GM10248 (cell line): ENCODE measurements at regions not wholly inside any gene's neighbourhood (a gene's known extent, or its start where the extent isn't known, plus 50 kb on each side); places are given as distances from the start of the nearest gene placed in this dataset.

ENCODE experiments used
- CTCF ChIA-PET: fragments of 300-600 bp; sonication (Branson Sonifier 250); formaldehyde crosslinking; extraction: SDS; loops from one replicate; lab custom pipeline; 2021; ENCODE audit warnings: antibody characterized with exemption; lab: Yijun Ruan, JAX
- POLR2A ChIA-PET: fragments of 350-650 bp; sonication (Branson Sonifier 250); formaldehyde crosslinking; extraction: SDS; loops from one replicate; lab custom pipeline; 2020; ENCODE audit warnings: antibody characterized with exemption; lab: Yijun Ruan, JAX
- DNase-seq: peaks from one replicate; pipeline ENCODE4 v3.0.0; 2012; ENCODE audit errors: extremely low spot score
- TF ChIP-seq, protein P1 (sequence below): IDR thresholded peaks from 2 replicates; pipeline ENCODE4 v1.5.1; 2012; ENCODE audit warnings: mild to moderate bottlenecking, low read depth; ENCODE audit errors: extremely low read depth, missing control alignments, control extremely low read depth

DNA sequence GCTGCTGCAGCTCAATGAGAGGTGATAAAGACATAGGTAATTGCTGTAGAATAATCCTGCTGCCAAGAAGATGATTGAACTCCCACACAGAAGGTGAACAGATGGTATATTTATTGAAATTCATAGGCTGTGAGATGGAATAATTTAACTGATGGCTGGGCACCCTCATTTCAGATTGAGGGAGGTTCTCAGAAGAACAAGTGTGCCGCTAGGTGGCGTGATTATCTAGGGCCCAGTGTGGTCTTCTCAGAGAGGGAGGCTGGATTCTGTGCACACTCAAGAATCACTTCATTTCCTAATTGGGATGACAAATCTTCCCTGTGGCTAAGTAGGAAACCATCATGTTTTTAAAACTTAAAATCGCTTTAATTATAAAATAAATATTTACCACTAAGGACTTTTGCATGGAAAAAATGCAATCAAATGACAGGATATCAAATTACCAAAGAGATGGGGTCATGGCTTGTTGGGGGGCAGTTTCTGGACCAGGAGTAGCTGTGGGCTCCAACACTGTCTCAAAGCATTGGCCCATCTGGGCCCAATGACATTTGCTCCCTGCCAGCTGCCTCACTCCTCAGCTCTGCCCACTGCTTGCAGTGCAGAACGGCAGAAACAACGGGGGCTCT lies 132.3 kb downstream of the SNAPC1 start:
- CTCF ChIA-PET, result interaction anchor here (0.6 to 4.0 kb wide), 23 partner anchors 8 to 231 kb away, joined by 3 to 78 read pairs (median 4); no protein-coding TSS in a partner anchor
- TF ChIP-seq, protein P1, sequence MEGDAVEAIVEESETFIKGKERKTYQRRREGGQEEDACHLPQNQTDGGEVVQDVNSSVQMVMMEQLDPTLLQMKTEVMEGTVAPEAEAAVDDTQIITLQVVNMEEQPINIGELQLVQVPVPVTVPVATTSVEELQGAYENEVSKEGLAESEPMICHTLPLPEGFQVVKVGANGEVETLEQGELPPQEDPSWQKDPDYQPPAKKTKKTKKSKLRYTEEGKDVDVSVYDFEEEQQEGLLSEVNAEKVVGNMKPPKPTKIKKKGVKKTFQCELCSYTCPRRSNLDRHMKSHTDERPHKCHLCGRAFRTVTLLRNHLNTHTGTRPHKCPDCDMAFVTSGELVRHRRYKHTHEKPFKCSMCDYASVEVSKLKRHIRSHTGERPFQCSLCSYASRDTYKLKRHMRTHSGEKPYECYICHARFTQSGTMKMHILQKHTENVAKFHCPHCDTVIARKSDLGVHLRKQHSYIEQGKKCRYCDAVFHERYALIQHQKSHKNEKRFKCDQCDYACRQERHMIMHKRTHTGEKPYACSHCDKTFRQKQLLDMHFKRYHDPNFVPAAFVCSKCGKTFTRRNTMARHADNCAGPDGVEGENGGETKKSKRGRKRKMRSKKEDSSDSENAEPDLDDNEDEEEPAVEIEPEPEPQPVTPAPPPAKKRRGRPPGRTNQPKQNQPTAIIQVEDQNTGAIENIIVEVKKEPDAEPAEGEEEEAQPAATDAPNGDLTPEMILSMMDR, result peak; percentile 79
- peak; percentile 66 for DNase-seq
- POLR2A ChIA-PET, result no interaction called here

DNA sequence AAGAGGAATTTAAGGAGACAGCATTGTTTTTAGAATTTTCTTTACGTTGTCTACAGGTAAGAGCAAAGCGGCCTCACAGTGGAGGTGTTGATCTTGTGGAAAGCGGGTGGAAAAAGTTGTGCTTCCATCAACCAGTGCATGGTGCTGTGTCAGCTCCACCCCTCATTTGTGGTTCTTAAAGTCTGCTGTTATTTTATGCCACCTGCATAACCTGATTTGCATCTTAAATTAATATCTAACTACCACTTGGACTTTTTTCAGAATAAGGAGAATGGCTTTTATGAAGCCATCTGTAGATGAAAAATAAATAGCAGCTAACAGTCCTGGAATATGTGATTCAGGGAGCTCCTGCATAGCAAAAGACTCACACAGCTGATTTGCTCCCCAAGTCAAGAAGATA lies 135.1 kb downstream of the SNAPC1 start:
- ChIA-PET POLR2A (no interaction called here), CTCF (interaction anchor here (1.0 to 1.7 kb wide), 3 partner anchors 10 to 231 kb away, joined by 4 to 11 read pairs (median 6); no protein-coding TSS in a partner anchor)
- TF ChIP-seq, protein P1, result no peak
- DNase-seq, result no peak

DNA sequence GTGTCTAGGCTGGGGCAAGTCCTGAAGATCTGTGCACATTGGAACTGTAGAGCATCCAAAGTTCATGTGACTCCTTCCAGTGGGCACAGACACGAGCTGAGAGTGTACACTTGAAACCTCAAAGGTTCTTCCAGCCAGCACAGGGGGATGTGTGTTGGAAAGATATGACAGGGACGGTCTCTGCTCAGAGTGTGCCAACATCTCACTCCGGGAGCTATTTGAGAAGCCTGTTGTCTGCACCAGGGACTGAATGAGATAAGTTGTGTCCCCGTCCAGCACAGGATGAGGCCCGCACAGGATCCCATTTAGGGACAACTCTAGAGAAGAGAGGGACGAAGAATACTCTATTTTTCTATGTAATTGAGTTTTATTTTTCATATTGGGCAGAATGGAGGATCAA lies 136.3 kb downstream of the SNAPC1 start:
- TF ChIP-seq, protein P1, result no peak
- CTCF ChIA-PET, result interaction anchor here (1.0 to 1.7 kb wide), 2 partner anchors 8 to 228 kb away, joined by 3 to 11 read pairs; no protein-coding TSS in a partner anchor

DNA sequence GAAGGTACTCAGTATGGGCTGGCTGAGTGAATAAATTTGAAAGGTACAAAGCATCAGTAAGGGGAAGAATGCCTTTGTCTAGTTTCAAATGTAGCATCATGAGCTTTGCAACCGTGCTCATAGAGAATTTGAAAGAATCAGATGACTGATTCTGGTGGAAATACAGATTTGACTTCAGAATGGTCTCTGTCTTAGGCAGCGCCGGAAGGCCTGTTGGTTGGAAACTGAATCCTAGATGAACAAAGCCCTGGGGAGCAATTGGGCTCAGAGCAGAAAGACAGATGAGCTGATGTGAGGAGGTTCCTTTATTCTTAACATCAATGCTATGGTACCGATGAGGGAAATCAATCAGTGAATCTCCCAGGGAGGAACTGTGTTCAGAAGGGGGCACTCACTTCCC lies 137.3 kb downstream of the SNAPC1 start:
- POLR2A ChIA-PET, result no interaction called here
- no peak for DNase-seq
- TF ChIP-seq, protein P1, result no peak
- CTCF ChIA-PET, result interaction anchor here (1.2 to 1.3 kb wide), 2 partner anchors 136 to 196 kb away, joined by 3 read pairs; no protein-coding TSS in a partner anchor

More for the DNA sequence above, 136.3 kb downstream of the SNAPC1 start:
- DNase-seq, result no peak
- POLR2A ChIA-PET, result no interaction called here

DNA sequence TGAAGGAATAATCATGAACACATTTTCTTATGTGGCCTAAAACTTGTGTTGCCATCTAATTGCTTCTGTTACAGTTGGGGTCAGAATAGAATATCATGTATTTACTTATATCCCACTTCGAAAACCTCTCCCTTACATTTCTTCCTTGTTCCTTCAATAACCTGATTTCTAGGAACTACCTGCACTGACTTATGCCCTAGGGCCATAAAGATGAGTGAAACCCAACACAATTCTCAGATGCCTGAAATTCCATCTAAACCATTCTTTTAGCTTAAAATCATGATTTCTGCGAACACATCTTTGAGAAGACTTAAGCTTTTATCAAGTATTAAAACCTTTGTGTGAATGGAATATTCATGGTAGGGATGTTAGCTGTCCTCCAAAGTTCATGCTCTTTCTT lies 142.7 kb downstream of the SNAPC1 start:
- CTCF ChIA-PET, result interaction anchor here (1.6 to 4.6 kb wide), 4 partner anchors 10 to 221 kb away, joined by 3 to 40 read pairs (median 8); no protein-coding TSS in a partner anchor
- POLR2A ChIA-PET, result no interaction called here
- TF ChIP-seq, protein P1, result no peak
- no peak for DNase-seq

DNA sequence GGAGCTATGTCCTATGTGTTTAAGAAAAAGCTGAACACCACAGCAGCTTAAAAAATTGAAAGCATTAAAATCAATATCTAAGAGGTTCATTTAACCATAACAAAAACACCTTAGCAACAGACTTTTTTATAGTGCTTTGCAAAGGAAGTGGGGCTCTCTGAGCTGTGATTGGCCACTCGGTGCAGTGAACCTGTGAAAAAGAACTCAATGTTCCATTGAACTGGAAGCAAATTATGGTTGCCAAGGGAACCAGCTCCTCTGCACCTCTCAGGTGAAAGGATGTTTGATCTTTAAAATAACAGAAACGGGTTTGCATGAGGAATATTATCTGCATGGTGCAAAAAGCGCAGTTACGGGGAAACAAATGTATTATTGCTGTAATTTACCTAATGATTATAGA lies 149.4 kb downstream of the SNAPC1 start:
- CTCF ChIA-PET, result interaction anchor here (0.8 to 1.7 kb wide), 4 partner anchors 18 to 215 kb away, joined by 3 to 5 read pairs (median 4); no protein-coding TSS in a partner anchor
- no peak for DNase-seq
- TF ChIP-seq, protein P1, result no peak
- POLR2A ChIA-PET, result no interaction called here
